ENCODE measurements at regions not wholly inside any gene's neighbourhood (a gene's known extent, or its start where the extent isn't known, plus 50 kb on each side); places are given as distances from the start of the nearest gene placed in this dataset.

DNA sequence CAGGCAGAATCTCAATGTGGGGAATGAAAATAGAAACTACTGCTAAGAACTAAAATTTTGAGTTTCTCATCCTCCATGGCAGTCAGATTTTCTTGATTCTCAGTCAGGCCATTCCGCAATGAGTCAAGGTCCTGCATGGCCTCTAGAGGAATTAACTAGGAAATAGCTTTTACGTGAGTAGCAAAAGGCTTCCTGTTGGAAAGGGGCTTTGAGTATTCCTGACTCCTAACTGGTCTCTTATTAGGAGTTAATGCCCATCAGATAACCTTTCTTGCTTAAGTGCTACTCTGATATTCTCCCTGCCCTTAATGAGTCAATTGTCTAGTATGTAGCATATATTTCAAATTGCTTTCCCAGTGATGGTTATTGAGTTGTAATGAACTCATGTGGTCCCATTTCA lies 65.7 kb upstream of the ARHGAP24 start:
- TF ChIP-seq POLR2A (IDR thresholded peaks at IDR 0.05): no peak
- TF ChIP-seq, protein P1, sequence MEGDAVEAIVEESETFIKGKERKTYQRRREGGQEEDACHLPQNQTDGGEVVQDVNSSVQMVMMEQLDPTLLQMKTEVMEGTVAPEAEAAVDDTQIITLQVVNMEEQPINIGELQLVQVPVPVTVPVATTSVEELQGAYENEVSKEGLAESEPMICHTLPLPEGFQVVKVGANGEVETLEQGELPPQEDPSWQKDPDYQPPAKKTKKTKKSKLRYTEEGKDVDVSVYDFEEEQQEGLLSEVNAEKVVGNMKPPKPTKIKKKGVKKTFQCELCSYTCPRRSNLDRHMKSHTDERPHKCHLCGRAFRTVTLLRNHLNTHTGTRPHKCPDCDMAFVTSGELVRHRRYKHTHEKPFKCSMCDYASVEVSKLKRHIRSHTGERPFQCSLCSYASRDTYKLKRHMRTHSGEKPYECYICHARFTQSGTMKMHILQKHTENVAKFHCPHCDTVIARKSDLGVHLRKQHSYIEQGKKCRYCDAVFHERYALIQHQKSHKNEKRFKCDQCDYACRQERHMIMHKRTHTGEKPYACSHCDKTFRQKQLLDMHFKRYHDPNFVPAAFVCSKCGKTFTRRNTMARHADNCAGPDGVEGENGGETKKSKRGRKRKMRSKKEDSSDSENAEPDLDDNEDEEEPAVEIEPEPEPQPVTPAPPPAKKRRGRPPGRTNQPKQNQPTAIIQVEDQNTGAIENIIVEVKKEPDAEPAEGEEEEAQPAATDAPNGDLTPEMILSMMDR (IDR thresholded peaks at IDR 0.05): no peak
- intact Hi-C loops (cut with DNase I): no loop called here
- Histone ChIP-seq H3K27me3 (no peaks in the 10 kb centered on the region), H3K4me3 (no peak overlapping the region), H3K27ac (no peak overlapping the region), H3K4me1 (no peaks in the 10 kb centered on the region), H3K9me3 (no peaks in the 10 kb centered on the region), H3K36me3 (no peaks in the 10 kb centered on the region)
- 67% methylated on average over 1 of the region's 2 CpGs for WGBS (ENCODE audit: insufficient coverage, low coverage, low lambda C conversion rate, missing lambda C conversion rate)
- no peak for DNase-seq
- ATAC-seq: no peak

DNA sequence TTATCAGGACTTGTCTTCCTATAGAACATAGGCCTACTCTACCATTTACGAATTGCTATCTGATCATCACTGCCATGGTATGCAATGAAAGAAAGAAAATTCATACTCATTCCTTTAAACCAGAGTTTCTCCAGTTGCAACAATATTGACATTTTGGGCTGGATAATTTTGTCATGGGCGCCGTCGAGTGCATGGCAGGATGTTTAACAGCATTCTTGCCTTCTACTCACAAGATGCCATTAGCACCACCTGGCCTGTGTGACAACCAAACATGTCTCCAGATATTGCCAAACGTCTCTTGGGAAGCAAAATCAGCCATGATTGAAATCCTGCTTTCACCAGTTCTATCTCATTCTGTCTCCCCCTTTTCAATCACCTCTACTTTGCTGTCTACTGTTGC lies 63.6 kb upstream of the ARHGAP24 start:
- no peak for ATAC-seq
- no peaks in the 10 kb centered on the region for H3K9me3 ChIP-seq
- intact Hi-C loops (cut with DNase I): no loop called here
- no peaks in the 10 kb centered on the region for H3K4me1 ChIP-seq
- DNase-seq: no peak
- WGBS (ENCODE audit: insufficient coverage, low coverage, low lambda C conversion rate, missing lambda C conversion rate): 71% methylated on average over 5 of the region's 5 CpGs
- H3K27ac ChIP-seq: no peak overlapping the region
- no peak overlapping the region for H3K4me3 ChIP-seq
- no peak for TF ChIP-seq POLR2A (IDR thresholded peaks at IDR 0.05)
- TF ChIP-seq, protein P1 (IDR thresholded peaks at IDR 0.05): no peak
- no peaks in the 10 kb centered on the region for H3K36me3 ChIP-seq
- H3K27me3 ChIP-seq: no peaks in the 10 kb centered on the region

DNA sequence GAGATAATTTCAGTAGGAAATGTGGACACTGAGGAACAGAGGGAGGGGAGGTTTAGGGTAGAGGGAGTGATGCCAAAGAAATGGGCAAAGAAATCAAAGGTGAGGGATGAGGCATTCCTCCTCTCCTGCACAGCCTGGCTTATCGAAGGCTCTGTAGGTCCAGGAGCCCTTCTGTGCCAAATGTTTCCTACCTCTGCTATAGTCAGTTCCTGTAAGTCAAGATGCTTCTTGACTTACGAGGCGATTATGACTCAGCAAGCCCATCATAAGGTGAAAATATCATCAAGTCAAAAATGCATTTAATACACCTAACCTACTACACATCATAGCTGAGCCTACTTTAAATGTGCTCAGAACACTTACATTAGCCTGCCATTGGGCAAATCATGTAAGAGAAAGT lies 60.0 kb upstream of the ARHGAP24 start:
- ATAC-seq (no peak), DNase-seq (no peak)
- TF ChIP-seq, protein P1 (IDR thresholded peaks at IDR 0.05): no peak
- TF ChIP-seq POLR2A (IDR thresholded peaks at IDR 0.05): no peak
- Histone ChIP-seq H3K4me1 (no peaks in the 10 kb centered on the region), H3K27me3 (no peaks in the 10 kb centered on the region), H3K36me3 (no peaks in the 10 kb centered on the region), H3K27ac (no peak overlapping the region), H3K4me3 (no peak overlapping the region), H3K9me3 (no peaks in the 10 kb centered on the region)
- 64% methylated on average over 2 of the region's 3 CpGs for WGBS (ENCODE audit: insufficient coverage, low coverage, low lambda C conversion rate, missing lambda C conversion rate)
- intact Hi-C loops (cut with DNase I): no loop called here

DNA sequence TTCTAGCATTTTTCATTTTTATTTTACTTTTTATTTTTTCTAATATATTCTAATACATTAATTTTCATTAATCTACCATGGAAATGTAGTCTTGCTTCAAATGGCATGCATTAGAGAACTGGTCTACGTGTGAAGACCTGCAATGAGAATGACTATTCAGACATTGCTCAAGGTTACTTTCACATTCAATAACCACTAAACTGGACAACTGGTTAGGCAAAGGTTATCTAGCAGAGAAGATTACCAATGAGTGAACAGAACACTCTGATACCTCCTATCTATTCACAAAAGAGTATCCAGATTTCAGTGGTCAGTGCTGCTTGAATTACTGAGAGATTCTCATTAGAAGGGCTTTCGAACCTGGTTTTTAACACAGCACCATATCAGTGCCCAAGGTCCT lies 58.9 kb upstream of the ARHGAP24 start:
- H3K4me3 ChIP-seq: no peak overlapping the region
- intact Hi-C loops (cut with DNase I): no loop called here
- H3K36me3 ChIP-seq: no peaks in the 10 kb centered on the region
- no peaks in the 10 kb centered on the region for H3K27me3 ChIP-seq
- no peaks in the 10 kb centered on the region for H3K9me3 ChIP-seq
- ATAC-seq: no peak
- TF ChIP-seq, protein P1 (IDR thresholded peaks at IDR 0.05): no peak
- TF ChIP-seq POLR2A (IDR thresholded peaks at IDR 0.05): no peak
- no peak overlapping the region for H3K27ac ChIP-seq
- H3K4me1 ChIP-seq: no peaks in the 10 kb centered on the region
- 83% methylated on average over 2 of the region's 2 CpGs for WGBS (ENCODE audit: insufficient coverage, low coverage, low lambda C conversion rate, missing lambda C conversion rate)
- DNase-seq: no peak

DNA sequence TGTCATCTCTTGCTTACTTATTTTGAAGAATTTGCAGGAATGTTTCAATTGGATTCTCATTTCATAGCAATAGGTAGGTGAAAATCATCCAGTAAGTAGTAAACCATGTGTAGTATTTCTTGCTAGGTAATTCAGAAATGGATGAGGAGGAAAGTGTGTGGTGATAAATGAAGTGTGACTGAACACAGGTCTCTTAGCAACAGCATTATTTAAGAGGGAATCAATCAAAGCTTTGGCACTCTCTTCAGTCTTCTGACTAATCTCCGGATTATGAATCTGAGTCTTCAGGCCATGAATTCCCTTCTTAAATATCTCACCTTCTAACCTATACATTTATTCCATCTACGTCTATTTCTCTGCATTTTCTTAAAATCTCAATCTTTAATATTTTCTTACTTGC lies 55.8 kb upstream of the ARHGAP24 start:
- no peaks in the 10 kb centered on the region for H3K36me3 ChIP-seq
- no peak for TF ChIP-seq POLR2A (IDR thresholded peaks at IDR 0.05)
- TF ChIP-seq, protein P1 (IDR thresholded peaks at IDR 0.05): no peak
- intact Hi-C loops (cut with DNase I): no loop called here
- no peak for ATAC-seq
- no peaks in the 10 kb centered on the region for H3K9me3 ChIP-seq
- WGBS (ENCODE audit: insufficient coverage, low coverage, low lambda C conversion rate, missing lambda C conversion rate): 72% methylated on average over 2 of the region's 2 CpGs
- no peaks in the 10 kb centered on the region for H3K4me1 ChIP-seq
- no peak for DNase-seq
- no peak overlapping the region for H3K4me3 ChIP-seq
- no peak overlapping the region for H3K27ac ChIP-seq
- no peaks in the 10 kb centered on the region for H3K27me3 ChIP-seq

Measured in right lobe of liver (tissue), 6 donors.